ENCODE measurements at regions not wholly inside any gene's neighbourhood (a gene's known extent, or its start where the extent isn't known, plus 50 kb on each side); places are given as distances from the start of the nearest gene placed in this dataset.

DNA sequence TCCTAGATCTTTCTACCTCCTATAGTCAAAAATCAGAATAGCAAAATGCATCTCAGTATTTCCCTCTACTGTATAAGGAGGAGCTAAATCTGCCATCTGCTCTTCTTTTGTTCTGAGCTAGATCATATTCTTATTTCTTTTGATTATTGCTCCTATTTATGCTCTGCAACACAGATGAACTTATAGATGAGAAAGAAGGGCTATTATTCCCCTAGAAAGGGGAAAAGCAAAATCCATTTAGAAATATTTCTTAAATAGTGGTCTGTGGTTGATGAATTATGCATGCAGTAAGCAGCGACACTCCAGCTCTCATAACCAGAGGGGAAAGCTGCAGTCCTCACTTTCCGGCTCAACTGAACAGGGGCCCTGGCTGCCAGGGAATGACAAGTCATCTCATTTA lies 207.3 kb upstream of the SORCS1 start:
- no peak for TF ChIP-seq CTCF (IDR thresholded peaks at IDR 0.05; ENCODE audit: poor library complexity)
- no peak for TF ChIP-seq EZH2 (IDR thresholded peaks at IDR 0.05; ENCODE audit: borderline replicate concordance)
- TF ChIP-seq EZH2phosphoT487 (IDR thresholded peaks at IDR 0.05; ENCODE audit: low read depth, severe bottlenecking, unreplicated experiment): no peak
